Fibroblast of peridontal ligament (primary cell): ENCODE measurements at regions not wholly inside any gene's neighbourhood (a gene's known extent, or its start where the extent isn't known, plus 50 kb on each side); places are given as distances from the start of the nearest gene placed in this dataset.
"Not testable (repeated sequence)": the region's sequence is repeated elsewhere in the genome, so short reads cannot be mapped to it uniquely, and the experiment has no call there.

ENCODE experiments used
- DNase-seq: peaks from one replicate; pipeline ENCODE4 v3.0.0-alpha.2; 2010; ENCODE audit errors: extremely low read depth

DNA sequence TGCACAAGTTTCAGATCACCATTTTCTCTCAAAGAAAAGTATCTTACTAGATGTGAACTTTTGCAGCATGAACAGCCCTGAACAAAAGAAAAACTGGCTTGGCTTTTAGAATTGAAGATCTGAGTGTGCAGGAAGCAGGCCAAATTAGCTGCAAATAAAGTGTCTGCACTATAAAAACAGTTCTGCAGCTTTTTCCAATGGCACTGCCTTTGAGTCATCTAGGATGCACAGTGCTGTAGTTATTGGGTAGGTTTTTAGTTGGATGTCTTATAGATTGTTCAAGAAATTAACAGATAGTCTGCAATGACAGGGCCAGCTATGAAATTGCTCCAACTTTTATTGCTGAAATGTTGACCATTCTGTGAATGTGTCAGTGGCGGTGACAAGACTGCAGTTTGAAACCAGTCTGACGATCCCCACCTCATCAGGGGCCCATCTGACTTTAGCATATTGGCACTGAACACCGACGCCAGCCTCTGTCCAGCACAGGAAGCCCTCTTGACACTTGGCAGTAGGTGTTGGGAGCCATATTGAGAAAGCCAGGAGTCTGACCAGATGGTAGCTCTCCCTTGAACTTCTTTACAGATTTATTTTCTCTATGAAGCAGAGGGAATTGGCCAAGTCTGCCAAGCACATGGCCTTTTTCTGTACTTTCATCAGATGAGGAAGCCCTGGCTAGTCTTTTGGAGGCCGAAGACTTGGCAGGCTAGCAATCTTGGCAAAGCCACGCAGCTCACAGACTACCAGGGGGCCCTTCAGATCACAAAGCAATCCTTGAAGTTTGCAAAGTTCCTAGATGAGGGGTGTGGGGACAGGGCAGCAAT lies 490.6 kb downstream of the NEBL start:
- no peak for DNase-seq

DNA sequence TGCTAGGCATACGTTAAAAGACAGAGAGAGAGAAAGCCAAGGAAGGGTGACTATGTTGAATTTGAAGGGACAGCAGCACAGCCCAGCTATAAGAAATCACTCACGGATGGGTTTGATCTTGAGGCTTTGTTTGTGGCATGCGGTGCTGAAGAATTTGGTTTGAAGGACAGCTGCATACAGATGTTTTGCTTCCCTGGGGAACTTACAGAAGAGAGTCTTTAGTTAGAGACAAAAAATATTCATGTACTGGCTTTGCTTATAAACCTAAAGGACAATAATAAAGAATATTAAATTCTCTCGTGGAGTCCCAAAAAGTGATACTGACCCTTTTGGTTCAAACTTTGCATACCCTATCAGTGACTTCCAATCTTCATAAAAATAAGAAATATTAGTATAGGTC lies 491.4 kb downstream of the NEBL start:
- no peak for DNase-seq

DNA sequence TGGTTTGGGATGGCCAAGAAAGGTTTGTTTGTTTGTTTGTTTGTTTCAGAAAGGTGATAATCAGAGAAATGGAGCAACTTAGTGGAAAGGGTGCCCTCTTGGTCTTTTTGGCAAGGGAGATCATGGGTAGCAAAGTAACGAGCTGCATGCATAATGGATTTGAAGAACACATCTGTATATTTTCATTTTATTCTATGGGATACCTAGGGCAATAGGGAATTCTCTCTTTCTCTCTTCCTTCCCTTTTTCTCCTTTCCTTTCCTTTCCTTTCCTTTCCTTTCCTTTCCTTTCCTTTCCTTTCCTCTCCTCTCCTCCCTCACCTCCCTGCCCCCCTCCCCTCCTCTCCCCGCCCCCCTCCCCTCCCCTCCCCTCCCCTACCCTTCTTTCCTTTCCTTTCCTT lies 492.1 kb downstream of the NEBL start:
- no peak for DNase-seq

DNA sequence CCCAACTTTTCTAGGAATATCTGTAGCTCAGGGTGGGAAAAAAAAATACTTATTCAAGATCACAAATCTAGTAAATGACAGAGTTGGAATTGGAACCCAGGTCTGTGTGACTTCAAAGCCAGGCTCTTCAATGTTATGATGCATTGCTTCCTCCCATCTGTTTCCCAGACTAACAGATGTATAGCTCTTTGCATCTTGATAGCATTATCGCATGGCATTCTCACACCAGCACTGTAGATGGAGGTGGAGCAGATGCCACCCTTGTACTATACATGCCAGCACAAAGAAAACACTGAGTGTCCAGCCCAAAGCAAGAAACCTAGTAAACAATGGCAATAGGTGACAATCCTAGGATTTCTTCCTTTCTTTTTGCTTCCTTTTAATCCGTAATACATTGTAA lies 497.3 kb downstream of the NEBL start:
- DNase-seq, result no peak

DNA sequence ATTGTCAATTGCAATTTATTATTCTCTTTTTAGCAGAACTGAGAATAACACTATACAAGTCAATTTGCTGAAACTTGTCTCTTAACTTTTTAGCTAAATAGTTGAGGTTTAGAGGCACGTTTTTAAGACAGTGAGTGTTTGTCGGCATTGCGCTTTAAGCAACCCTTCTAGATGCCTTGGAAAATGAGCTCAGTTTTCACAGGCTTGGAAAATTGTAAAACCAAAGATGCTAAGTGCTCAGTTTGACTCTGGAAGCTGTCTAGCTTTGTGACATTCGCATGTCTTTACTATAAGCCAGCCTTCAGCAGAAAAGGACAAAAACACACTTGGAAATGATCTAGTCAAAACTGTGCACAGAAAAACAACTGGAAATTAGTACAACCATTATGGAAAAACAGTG lies 500.4 kb downstream of the NEBL start:
- no peak for DNase-seq

DNA sequence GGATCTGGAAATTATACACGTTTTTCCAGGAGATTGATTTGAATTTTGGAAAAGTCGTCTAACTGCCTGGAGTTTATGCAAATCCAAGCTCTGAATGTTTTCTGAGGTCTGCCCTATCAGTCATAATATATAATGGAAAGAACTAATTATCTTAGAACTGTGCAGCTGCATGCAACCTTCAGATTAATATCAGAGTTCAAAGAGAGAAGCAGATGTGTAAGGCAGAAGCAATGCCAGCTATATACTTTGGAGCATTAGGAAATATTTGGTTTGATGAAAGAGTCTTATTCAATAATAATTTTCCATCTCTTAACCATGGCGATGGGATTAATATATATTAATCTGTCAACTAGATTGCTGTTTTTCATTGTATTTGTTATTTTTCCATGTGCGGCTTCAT lies 500.9 kb downstream of the NEBL start:
- DNase-seq, result no peak

DNA sequence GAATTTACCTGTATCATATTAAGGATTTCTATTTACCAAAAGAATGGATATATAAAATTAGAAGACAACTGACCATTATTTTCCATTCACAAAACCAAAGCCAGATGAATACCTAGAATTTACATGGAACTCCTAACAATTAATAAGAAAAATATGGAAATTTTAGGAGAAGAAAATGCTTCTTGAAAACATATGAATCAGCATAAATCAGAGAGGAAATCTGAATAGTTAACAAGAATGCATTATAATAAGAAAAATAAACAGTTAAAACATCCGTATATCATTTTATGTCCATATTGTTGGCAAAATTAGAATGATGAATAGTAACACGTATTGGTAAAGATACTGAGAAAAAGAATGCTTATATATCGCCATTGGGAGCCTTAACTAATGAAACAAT lies 505.5 kb downstream of the NEBL start:
- no peak for DNase-seq

DNA sequence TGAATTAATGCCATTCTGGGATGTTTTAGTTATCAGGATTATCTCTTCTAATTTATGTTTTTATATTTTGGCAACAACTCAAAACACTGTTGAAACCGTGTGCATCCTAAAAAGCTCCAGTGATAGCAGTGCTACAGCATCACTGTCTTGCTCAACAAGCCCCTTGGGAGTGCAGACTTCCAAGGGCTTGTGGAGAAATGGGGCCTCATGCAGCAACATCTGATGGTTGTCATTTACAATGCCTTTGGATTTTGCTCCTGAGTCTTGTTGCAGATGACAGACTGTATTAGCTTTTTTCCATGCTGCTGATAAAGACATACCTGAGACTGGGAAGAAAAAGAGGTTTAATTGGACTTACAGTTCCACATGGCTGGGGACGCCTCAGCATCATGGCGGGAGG lies 515.4 kb downstream of the NEBL start:
- DNase-seq, result no peak

DNA sequence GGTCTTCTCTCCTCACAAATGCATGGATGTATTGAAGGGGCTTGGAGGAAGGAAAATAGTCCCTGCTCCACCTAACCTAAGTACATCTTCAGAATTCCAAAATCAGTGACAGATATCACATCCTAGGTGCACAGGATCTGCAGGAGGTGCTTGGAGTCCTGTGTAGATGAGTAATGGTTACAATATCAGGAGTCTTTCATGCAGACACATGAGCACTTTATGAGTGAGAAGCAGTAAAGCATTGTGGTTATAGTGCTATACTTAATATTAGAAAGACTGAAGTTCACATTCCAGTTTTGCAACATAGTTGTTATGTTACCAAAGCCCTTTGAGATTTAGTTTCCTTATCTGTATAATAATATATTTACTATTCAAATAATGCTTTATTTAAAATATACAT lies 516.7 kb downstream of the NEBL start:
- no peak for DNase-seq

DNA sequence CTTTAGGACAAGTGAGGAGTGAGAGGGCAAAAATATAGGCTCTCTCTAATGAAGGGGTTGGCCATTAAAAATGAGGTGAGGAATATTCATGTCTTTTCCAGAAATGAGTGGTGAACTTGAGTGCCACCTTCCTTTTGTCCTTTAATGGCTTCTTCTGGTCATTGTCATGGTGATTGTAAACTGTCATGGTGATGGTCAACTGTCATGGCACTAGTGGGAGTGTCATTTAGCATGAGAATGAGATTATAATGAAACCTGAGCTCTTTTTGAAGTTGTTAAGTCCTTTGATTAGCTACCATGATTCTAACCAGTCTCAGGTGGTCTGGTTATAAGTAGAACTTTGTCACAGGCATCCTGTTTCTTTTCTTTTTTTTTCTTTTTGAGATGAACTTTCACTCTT lies 524.4 kb downstream of the NEBL start:
- DNase-seq, result no peak

DNA sequence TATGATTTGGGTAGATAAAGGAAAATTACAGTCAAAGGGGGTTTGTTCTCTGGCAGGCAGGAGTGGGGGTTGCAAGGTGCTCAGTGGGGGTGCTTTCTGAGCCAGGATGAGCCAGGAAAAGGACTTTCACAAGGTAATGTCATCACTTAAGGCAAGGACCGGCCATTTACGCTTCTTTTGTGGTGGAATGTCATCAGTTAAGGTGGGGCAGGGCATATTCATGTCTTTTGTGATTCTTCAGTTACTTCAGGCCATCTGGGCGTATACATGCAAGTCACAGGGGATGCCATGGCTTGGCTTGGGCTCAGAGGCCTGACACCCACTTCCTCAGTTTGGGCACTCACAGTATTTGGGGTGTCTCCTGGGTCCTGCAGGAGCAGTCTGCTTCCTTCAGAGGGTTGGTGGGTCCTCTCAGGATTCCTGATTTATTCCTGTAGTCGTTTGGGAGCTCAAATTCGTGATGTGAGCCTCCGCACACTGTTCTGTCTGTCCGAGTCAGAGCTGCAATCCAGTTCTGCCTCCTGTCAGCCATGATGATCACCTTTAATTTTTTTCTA lies 526.1 kb downstream of the NEBL start:
- DNase-seq, result not testable (repeated sequence)

DNA sequence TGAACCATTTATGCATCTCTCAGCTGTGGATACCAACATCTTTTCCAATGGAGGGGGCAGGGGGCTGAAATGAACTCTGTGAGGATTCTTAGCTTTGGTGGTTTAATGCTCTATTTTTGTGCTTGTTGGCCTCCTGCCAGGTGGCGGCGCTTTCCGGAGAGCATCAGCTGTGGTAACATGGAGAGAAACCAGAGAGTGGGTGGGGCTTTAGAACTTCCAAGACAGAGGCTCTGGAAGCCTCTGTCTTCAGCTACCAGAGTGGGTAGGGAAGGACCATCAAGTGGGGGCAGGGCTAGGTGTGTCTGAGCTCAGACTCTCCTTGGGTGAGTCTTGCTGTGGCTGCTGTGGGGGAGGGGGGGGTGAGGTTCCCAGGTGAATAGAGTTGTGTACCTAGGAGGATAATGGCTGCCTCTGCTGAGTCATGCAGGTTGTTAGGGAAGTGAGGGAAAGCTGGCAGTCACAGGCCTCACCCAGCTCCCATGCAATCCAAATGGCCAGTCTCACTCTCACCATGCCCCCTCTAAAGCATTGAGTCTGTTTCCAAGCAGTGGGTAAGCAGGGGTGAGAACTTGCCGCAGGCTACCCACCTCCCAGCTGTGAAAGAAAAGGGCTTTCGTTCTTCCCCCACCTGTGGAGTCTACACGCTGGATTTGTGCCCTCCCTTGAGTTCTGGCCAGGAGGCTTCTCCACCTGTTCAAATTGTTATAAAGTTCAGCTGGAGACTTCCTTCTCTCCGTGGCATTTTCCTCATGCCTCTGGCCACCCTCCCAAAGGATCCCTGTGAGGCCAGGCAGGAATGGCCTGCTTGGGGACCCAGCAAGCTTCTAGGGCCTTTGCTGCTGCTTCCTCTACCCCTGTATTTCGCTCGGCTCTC lies 527.0 kb downstream of the NEBL start:
- no peak for DNase-seq

DNA sequence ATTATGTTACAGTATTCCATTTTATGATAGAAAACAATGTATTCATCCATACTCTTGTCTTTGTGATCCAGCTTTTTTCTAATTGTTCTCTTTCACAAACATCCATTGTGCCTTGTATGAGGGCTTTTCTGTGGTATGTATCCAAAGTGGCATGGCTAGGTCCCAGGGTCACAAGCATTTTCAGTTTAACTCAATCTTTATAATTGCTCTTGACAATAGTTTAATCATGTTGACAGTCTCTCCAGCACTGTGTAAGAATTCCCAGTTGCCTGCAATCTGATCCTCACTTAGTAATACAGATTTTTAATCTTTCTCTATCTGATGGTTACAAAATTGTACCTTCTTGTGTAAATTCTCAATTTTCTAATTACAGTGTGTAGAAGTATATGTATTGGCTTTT lies 533.4 kb downstream of the NEBL start:
- no peak for DNase-seq

DNA sequence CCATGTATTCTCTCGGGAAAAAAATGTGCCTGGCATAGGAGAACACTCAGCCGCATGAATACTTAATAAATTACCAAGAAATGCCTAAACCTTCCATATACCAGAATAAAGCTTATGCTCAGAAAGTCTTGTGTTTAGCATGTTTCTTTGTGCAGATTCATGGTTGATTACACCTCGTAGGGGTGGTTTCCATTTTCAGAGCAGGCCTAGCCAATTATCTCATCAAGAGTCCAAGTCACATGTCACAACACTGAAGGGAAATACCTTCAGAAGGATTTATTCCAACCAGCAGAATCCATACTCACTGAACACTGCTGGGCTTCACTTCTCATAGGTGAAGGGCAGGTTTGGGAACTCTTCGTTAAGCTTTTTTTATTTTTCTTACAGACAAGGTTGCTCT lies 539.7 kb downstream of the PLXDC2 start:
- DNase-seq, result no peak

DNA sequence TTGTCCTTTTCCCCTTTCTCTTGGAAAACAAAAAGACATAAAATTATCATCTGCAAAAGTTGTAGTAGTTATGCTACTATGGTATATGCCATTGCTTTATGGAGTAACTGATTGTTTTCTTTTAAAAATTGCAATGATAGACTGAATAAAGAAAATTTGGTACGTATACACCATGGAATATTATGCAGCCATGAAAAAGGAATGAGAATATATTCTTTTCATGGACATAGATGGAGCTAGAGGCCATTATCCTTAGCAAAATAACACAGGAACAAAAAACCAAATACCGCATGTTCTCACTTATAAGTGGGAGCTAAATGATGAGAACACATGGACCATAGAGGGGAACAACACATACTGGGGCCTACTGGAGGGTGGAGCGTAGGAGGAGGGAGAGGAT lies 538.8 kb downstream of the PLXDC2 start:
- no peak for DNase-seq

DNA sequence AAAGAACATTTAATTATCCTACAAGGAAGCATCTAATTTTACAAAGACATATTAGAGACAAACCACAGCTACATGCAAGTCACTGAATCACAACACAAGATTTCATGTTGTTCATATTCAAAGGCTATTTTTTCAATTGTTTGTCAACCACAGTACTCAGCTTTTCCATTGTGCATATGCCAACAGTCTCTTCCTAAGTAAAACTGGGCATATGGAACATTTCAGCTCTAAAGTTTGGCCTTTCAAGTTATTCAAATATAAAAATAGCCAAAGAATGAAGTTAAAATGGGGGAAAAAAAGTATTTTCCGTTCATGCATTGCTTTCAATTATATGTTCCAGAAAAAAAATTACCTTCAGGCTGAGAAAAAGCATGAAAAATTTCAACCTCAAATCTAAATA lies 537.9 kb downstream of the PLXDC2 start:
- DNase-seq, result no peak

DNA sequence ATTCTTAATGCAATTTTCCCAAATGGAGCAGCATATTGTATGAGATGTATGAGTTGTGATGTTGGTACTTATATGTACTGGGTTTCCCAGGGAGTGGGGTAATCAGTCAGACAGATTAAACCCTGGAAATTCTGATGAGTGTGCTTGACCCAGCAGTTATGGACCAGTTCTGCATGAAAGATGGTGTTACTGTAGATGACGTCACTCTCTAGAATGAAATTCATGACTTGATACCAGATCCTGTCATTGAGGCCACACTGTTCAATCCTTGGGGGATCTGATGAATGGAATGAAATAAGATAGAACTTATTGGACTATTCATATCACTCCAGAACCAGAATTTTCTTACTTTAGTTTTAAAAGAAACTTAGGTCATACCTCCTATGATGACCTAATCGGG lies 534.3 kb downstream of the PLXDC2 start:
- no peak for DNase-seq

DNA sequence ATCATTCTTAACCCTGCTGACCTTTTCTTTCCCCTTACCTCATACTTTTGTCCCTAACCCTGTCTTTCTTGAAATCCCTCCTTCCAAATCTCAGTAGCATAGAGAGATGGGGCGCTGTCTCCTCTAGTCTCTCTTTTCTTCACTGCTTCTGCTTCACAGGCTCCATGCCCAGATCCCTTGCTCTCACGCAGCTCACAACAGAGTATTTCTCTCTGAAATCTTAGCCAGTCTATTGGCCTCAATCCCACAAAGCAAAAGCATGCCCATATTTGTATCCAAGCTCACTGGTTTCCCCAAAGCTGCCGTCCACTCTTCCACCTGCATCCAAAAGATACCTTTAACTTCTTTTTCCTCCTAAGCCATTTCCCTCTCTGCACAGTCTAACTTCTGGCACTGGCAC lies 526.8 kb downstream of the PLXDC2 start:
- DNase-seq, result no peak
